GM12878 (cell line): ENCODE measurements at regions not wholly inside any gene's neighbourhood (a gene's known extent, or its start where the extent isn't known, plus 50 kb on each side); places are given as distances from the start of the nearest gene placed in this dataset.
A peak's percentile ranks its signal among the peaks of the same experiment; 100 is the strongest.

Experiments
- ATAC-seq: fragments of 200-7000 bp; cut with Tn5 transposase; 3 replicates; pipeline ENCODE4 v1.9.1; 2020; ENCODE audit warnings: mild to moderate bottlenecking, moderate library complexity
- BruUV-seq: library from RNA; stranded (reverse); fragments of 400-500 nt; replicated peaks from 2 replicates; lab custom pipeline; 2021; lab: Mats Ljungman, UMichigan
- CTCF ChIA-PET: fragments of 300-600 bp; sonication (Branson Sonifier 250); formaldehyde crosslinking; extraction: SDS; loops from one replicate; lab custom pipeline; 2021; ENCODE audit warnings: inconsistent platforms; lab: Yijun Ruan, JAX
- POLR2A ChIA-PET: fragments of 350-600 bp; formaldehyde crosslinking; extraction: SDS; loops from one replicate; lab custom pipeline; 2021; ENCODE audit warnings: inconsistent platforms; lab: Charles Lee
- RAD21 ChIA-PET: fragments of 300-600 bp; sonication (Branson Sonifier 250); formaldehyde crosslinking; loops from one replicate; lab custom pipeline; 2023; ENCODE audit warnings: antibody characterized with exemption; ENCODE audit not compliant: unreplicated experiment; lab: Charles Lee
- SMC1A ChIA-PET: fragments of 300-600 bp; sonication (Branson Sonifier 250); formaldehyde crosslinking; loops from one replicate; lab custom pipeline; 2023; ENCODE audit not compliant: unreplicated experiment, uncharacterized antibody; lab: Charles Lee
- DNase-seq: peaks from one replicate; pipeline ENCODE4 v3.0.0-alpha.2; 2011; ENCODE audit warnings: low read depth, low spot score
- FAIRE-seq: peaks from 3 replicates; lab custom pipeline; 2011; peaks lifted over from hg19 to GRCh38; lab: Jason Lieb, UNC
- H2AFZ ChIP-seq: 2 replicates; pipeline ENCODE4 v1.6.0; 2011; ENCODE audit warnings: low read depth, low read length, control low read depth; ENCODE audit not compliant: control insufficient read depth
- H3K27ac ChIP-seq: 2 replicates; pipeline ENCODE4 v1.5.1; 2011; ENCODE audit warnings: control low read depth; ENCODE audit not compliant: control insufficient read depth, insufficient read depth
- H3K27me3 ChIP-seq, 2 experiments: replicated peaks in 1 of 2; 2 replicates each; pipeline versions ENCODE4 v1.6.0 to v1.6.1; 2011; ENCODE audit warnings: low read length in 1 of 2; ENCODE audit not compliant: control insufficient read depth in 2 of 2, insufficient read depth in 2 of 2
- H3K36me3 ChIP-seq, 2 experiments: 2 replicates each; pipeline ENCODE4 v1.5.1; 2011; ENCODE audit warnings: low read length in 1 of 2; ENCODE audit not compliant: control insufficient read depth in 2 of 2, insufficient read depth in 2 of 2
- H3K4me1 ChIP-seq: 2 replicates; pipeline ENCODE4 v1.6.1; 2011; ENCODE audit warnings: mild to moderate bottlenecking, low read length, moderate library complexity, mixed read lengths; ENCODE audit not compliant: control insufficient read depth, insufficient read depth
- H3K4me2 ChIP-seq: 2 replicates; pipeline ENCODE4 v1.6.0; 2011; ENCODE audit warnings: control low read depth; ENCODE audit not compliant: control insufficient read depth, insufficient read depth
- H3K4me3 ChIP-seq: fragments of 200-600 bp; sonication (generic); 2 replicates; pipeline ENCODE4 v1.5.1; 2016
- H3K79me2 ChIP-seq: 2 replicates; pipeline ENCODE4 v1.6.0; 2011; ENCODE audit warnings: low read length; ENCODE audit not compliant: control insufficient read depth, insufficient read depth
- H3K9ac ChIP-seq: 2 replicates; pipeline ENCODE4 v1.8.0; 2011; ENCODE audit warnings: low read length, control low read depth, mixed read lengths; ENCODE audit not compliant: control insufficient read depth, insufficient read depth
- H3K9me3 ChIP-seq: replicated peaks from 3 replicates; pipeline ENCODE4 v1.5.1; 2011; ENCODE audit warnings: mild to moderate bottlenecking, low read length; ENCODE audit not compliant: control insufficient read depth, insufficient read depth
- H4K20me1 ChIP-seq: 2 replicates; pipeline ENCODE4 v1.6.0; 2011; ENCODE audit not compliant: control insufficient read depth, insufficient read depth
- BACH1 ChIP-seq: fragments of 450-650 bp; IDR thresholded peaks from 2 replicates; pipeline ENCODE4 v1.6.1; 2017; ENCODE audit warnings: mild to moderate bottlenecking, borderline replicate concordance
- BHLHE40 ChIP-seq, 2 experiments: fragments of 450-650 bp in 1 of 2; IDR thresholded peaks; 2 replicates each; pipeline ENCODE4 v1.6.1; 2011 to 2017; ENCODE audit warnings: low read depth in 2 of 2, borderline replicate concordance in 1 of 2, improper control_type of control experiment in 1 of 2, low read length in 1 of 2, mild to moderate bottlenecking in 1 of 2
- DPF2 ChIP-seq: fragments of 450-650 bp; IDR thresholded peaks from 2 replicates; pipeline ENCODE4 v1.6.1; 2017; ENCODE audit warnings: mild to moderate bottlenecking
- ESRRA ChIP-seq: IDR thresholded peaks from 2 replicates; pipeline ENCODE4 v1.6.1; 2012; ENCODE audit warnings: mild to moderate bottlenecking, low read length, improper control_type of control experiment
- ETV6 ChIP-seq, 2 experiments: fragments of 450-650 bp in 1 of 2; IDR thresholded peaks in 1 of 2; conservative IDR thresholded peaks in 1 of 2; 2 replicates each; pipeline ENCODE4 v1.6.1; 2014; ENCODE audit warnings: antibody characterized with exemption in 1 of 2, borderline replicate concordance in 1 of 2, low read depth in 1 of 2, mild to moderate bottlenecking in 1 of 2, moderate library complexity in 1 of 2
- MAX ChIP-seq: IDR thresholded peaks from 2 replicates; pipeline ENCODE4 v1.6.1; 2012; ENCODE audit warnings: low read depth, low read length, improper control_type of control experiment
- MTA2 ChIP-seq: fragments of 450-650 bp; IDR thresholded peaks from 2 replicates; pipeline ENCODE4 v1.6.1; 2016; ENCODE audit warnings: low read depth, mild to moderate bottlenecking, moderate library complexity
- POLR2AphosphoS5 ChIP-seq: IDR thresholded peaks from 2 replicates; pipeline ENCODE4 v1.6.1; 2011; ENCODE audit warnings: mild to moderate bottlenecking, low read length, inconsistent platforms
- RCOR1 ChIP-seq: conservative IDR thresholded peaks from 2 replicates; pipeline ENCODE4 v1.6.1; 2012; ENCODE audit warnings: low read depth, low read length, improper control_type of control experiment
- SPI1 ChIP-seq: IDR thresholded peaks from 2 replicates; pipeline ENCODE4 v1.6.1; 2011; ENCODE audit warnings: low read depth, mild to moderate bottlenecking, low read length, moderate library complexity, borderline replicate concordance; ENCODE audit not compliant: insufficient read depth
- TARDBP ChIP-seq: IDR thresholded peaks from 2 replicates; pipeline ENCODE4 v1.6.1; 2016; ENCODE audit warnings: borderline replicate concordance
- TCF3 ChIP-seq: IDR thresholded peaks from 2 replicates; pipeline ENCODE4 v1.6.1; 2012; ENCODE audit warnings: low read depth, mild to moderate bottlenecking, low read length, borderline replicate concordance; ENCODE audit not compliant: insufficient read depth
- TCF7 ChIP-seq: IDR thresholded peaks from 2 replicates; pipeline ENCODE4 v1.6.1; 2014; ENCODE audit warnings: antibody characterized with exemption, borderline replicate concordance
- WGBS: methylation state at CpG from one replicate; pipeline ENCODE4 v1.1.6; 2016; ENCODE audit warnings: low lambda C conversion rate; ENCODE audit not compliant: insufficient replicate concordance, insufficient coverage; ENCODE audit errors: missing lambda C conversion rate; 5-methylcytosine and 5-hydroxymethylcytosine counted together
- in situ Hi-C: fragments of 300-500 bp; cut with MboI; formaldehyde crosslinking; loops from 9 replicates; pipeline ENCODE4 v1.14.3; 2018; ENCODE audit warnings: mixed read lengths
- intact Hi-C: fragments of 100-400 bp; cut with micrococcal nuclease; formaldehyde crosslinking; loops from one replicate; pipeline ENCODE4 v1.14.2; 2022; ENCODE audit not compliant: unreplicated experiment
- TF ChIP-seq, protein P1 (sequence below): fragments of 450-650 bp; conservative IDR thresholded peaks from 2 replicates; pipeline ENCODE4 v1.6.1; 2017; ENCODE audit warnings: mild to moderate bottlenecking, moderate library complexity
- TF ChIP-seq, protein P2 (sequence below): IDR thresholded peaks from 2 replicates; pipeline ENCODE4 v1.6.1; 2011; ENCODE audit warnings: low read depth, low read length, improper control_type of control experiment, borderline replicate concordance
- TF ChIP-seq, protein P3 (sequence below): fragments of 450-650 bp; IDR thresholded peaks from 2 replicates; pipeline ENCODE4 v1.6.1; 2017; ENCODE audit warnings: low read depth, mild to moderate bottlenecking, moderate library complexity

GRCh38 chr20:39338469-39339376, 376.6 kb downstream of the DHX35 start:
- ChIA-PET SMC1A (interaction anchor here (0.9 to 1.5 kb wide), 4 partner anchors 10 to 491 kb away, joined by 3 to 4 read pairs (median 4); no protein-coding TSS in a partner anchor), RAD21 (interaction anchor here (1.1 to 1.3 kb wide), 2 partner anchors 24 to 36 kb away, joined by 3 to 4 read pairs; no protein-coding TSS in a partner anchor), POLR2A (no interaction called here), CTCF (no interaction called here)
- Histone ChIP-seq H3K9me3 (no peaks in the 10 kb centered on the region; the same call in 2 of the 3 replicates), H3K79me2 (no peaks in the 10 kb centered on the region), H3K4me3 (no peak overlapping the region), H3K27me3 (no peaks in the 10 kb centered on the region), H3K4me1 (peaks cover 3% of the 10 kb centered on the region; the same call in 1 of the 2 replicates), H2AFZ (no peak overlapping the region; the same call in none of the 2 replicates), H3K9ac (no peak overlapping the region), H3K4me2 (no peak overlapping the region), H3K27ac (no peak overlapping the region), H4K20me1 (no peaks in the 10 kb centered on the region), H3K36me3 (no peaks in the 10 kb centered on the region)
- WGBS = 10% methylated on average over 6 of the region's 6 CpGs
- intact Hi-C loops = no loop called here
- in situ Hi-C loops = no loop called here
- DNase-seq (peak; percentile 40), FAIRE-seq (peak; percentile 7), ATAC-seq (peak; percentile 96)
- BruUV-seq = no TSS peak
- no peak for TF ChIP-seq RCOR1
- TF ChIP-seq BHLHE40 (IDR thresholded peaks at IDR 0.05; ENCODE audit: borderline replicate concordance in 1 of 2, low read depth in 2 of 2, low read length in 1 of 2) = peak in 1 of 2 experiments; percentile 27; a peak in 1 of 4 replicates
- TF ChIP-seq SPI1 = peak; percentile 94
- TF ChIP-seq ESRRA = peak; percentile 67; the same call in 1 of the 2 replicates
- TF ChIP-seq, protein P1, sequence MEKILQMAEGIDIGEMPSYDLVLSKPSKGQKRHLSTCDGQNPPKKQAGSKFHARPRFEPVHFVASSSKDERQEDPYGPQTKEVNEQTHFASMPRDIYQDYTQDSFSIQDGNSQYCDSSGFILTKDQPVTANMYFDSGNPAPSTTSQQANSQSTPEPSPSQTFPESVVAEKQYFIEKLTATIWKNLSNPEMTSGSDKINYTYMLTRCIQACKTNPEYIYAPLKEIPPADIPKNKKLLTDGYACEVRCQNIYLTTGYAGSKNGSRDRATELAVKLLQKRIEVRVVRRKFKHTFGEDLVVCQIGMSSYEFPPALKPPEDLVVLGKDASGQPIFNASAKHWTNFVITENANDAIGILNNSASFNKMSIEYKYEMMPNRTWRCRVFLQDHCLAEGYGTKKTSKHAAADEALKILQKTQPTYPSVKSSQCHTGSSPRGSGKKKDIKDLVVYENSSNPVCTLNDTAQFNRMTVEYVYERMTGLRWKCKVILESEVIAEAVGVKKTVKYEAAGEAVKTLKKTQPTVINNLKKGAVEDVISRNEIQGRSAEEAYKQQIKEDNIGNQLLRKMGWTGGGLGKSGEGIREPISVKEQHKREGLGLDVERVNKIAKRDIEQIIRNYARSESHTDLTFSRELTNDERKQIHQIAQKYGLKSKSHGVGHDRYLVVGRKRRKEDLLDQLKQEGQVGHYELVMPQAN = no peak
- no peak for TF ChIP-seq TARDBP
- no peak for TF ChIP-seq BACH1
- TF ChIP-seq DPF2 = 0 out of 2 replicates have a peak, but pooled peaks have one; percentile 38
- TF ChIP-seq, protein P2, sequence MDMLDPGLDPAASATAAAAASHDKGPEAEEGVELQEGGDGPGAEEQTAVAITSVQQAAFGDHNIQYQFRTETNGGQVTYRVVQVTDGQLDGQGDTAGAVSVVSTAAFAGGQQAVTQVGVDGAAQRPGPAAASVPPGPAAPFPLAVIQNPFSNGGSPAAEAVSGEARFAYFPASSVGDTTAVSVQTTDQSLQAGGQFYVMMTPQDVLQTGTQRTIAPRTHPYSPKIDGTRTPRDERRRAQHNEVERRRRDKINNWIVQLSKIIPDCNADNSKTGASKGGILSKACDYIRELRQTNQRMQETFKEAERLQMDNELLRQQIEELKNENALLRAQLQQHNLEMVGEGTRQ = peak; percentile 7; the same call in 1 of the 2 replicates
- TF ChIP-seq ETV6 (conservative IDR thresholded peaks at IDR 0.05 in 1 of 2, IDR thresholded peaks at IDR 0.05 in 1 of 2; ENCODE audit: borderline replicate concordance in 1 of 2, low read depth in 1 of 2) = no peak
- no peak for TF ChIP-seq TCF3
- no peak for TF ChIP-seq TCF7
- TF ChIP-seq POLR2AphosphoS5 = no peak
- TF ChIP-seq, protein P3, sequence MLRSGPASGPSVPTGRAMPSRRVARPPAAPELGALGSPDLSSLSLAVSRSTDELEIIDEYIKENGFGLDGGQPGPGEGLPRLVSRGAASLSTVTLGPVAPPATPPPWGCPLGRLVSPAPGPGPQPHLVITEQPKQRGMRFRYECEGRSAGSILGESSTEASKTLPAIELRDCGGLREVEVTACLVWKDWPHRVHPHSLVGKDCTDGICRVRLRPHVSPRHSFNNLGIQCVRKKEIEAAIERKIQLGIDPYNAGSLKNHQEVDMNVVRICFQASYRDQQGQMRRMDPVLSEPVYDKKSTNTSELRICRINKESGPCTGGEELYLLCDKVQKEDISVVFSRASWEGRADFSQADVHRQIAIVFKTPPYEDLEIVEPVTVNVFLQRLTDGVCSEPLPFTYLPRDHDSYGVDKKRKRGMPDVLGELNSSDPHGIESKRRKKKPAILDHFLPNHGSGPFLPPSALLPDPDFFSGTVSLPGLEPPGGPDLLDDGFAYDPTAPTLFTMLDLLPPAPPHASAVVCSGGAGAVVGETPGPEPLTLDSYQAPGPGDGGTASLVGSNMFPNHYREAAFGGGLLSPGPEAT = 0 out of 2 replicates have a peak, but pooled peaks have one; percentile 35
- peak; percentile 42; the same call in 1 of the 2 replicates for TF ChIP-seq MTA2
- TF ChIP-seq MAX = peak; percentile 49; the same call in 1 of the 2 replicates
